GM18517 (cell line): ENCODE measurements at regions not wholly inside any gene's neighbourhood (a gene's known extent, or its start where the extent isn't known, plus 50 kb on each side); places are given as distances from the start of the nearest gene placed in this dataset.

Experiments used
- ATAC-seq: cut with Tn5 transposase; IDR thresholded peaks from one replicate; pipeline ENCODE4 v1.9.1; 2021; ENCODE audit warnings: mild to moderate bottlenecking, moderate library complexity; ENCODE audit not compliant: unreplicated experiment

- ATAC-seq: no peak
These were observed 166.2 kb upstream of the VCX3A start for GRCh38 chrX:6701085-6701484.

- no peak for ATAC-seq
These were observed 160.8 kb upstream of the VCX3A start for GRCh38 chrX:6695717-6696116.

- no peak for ATAC-seq
These were observed 160.1 kb upstream of the VCX3A start for GRCh38 chrX:6694977-6695376.

GRCh38 chrX:6694221-6694620 lies 159.3 kb upstream of the VCX3A start:
- ATAC-seq: no peak

- no peak for ATAC-seq
These were observed 158.1 kb upstream of the VCX3A start for GRCh38 chrX:6693051-6693450.

- no peak for ATAC-seq
These were observed 150.6 kb upstream of the VCX3A start for GRCh38 chrX:6685489-6685888.

- ATAC-seq: no peak
These were observed 148.4 kb upstream of the VCX3A start for GRCh38 chrX:6683353-6683752.

GRCh38 chrX:6681521-6682145 lies 146.7 kb upstream of the VCX3A start:
- ATAC-seq: no peak

GRCh38 chrX:6679988-6680387 lies 145.1 kb upstream of the VCX3A start:
- ATAC-seq: no peak

GRCh38 chrX:6679550-6679949 lies 144.6 kb upstream of the VCX3A start:
- ATAC-seq: no peak

- ATAC-seq: no peak
These were observed 143.4 kb upstream of the VCX3A start for GRCh38 chrX:6678313-6678712.

GRCh38 chrX:6674734-6675133 lies 139.8 kb upstream of the VCX3A start:
- ATAC-seq: no peak

GRCh38 chrX:6667048-6667768 lies 132.3 kb upstream of the VCX3A start:
- ATAC-seq: no peak

GRCh38 chrX:6666624-6667023 lies 131.7 kb upstream of the VCX3A start:
- ATAC-seq: no peak

GRCh38 chrX:6661736-6662135 lies 126.8 kb upstream of the VCX3A start:
- no peak for ATAC-seq

- ATAC-seq: no peak
These were observed 125.8 kb upstream of the VCX3A start for GRCh38 chrX:6660567-6661264.

- ATAC-seq: no peak
These were observed 110.3 kb upstream of the VCX3A start for GRCh38 chrX:6645216-6645615.

- no peak for ATAC-seq
These were observed 109.5 kb upstream of the VCX3A start for GRCh38 chrX:6644411-6644810.

GRCh38 chrX:6640727-6641126 lies 105.8 kb upstream of the VCX3A start:
- no peak for ATAC-seq

- no peak for ATAC-seq
These were observed 79.6 kb upstream of the VCX3A start for GRCh38 chrX:6614506-6614905.

GRCh38 chrX:6599230-6599860 lies 64.4 kb upstream of the VCX3A start:
- no peak for ATAC-seq
